ENCODE measurements at regions not wholly inside any gene's neighbourhood (a gene's known extent, or its start where the extent isn't known, plus 50 kb on each side); places are given as distances from the start of the nearest gene placed in this dataset.

- H3K9me3 ChIP-seq (ENCODE audit: low read length), result no peaks in the 10 kb centered on the region
- no peak overlapping the region for H3K27ac ChIP-seq (ENCODE audit: extremely low read length, insufficient read depth, low read length)
- ATAC-seq (no peak), DNase-seq (ENCODE audit: low spot score) (no peak), FAIRE-seq (no peak)
- TF ChIP-seq RERE (CRISPR knock-in tag; IDR thresholded peaks at IDR 0.05; ENCODE audit: low read depth) (no peak), ZNF101 (CRISPR knock-in tag; IDR thresholded peaks at IDR 0.05; ENCODE audit: borderline replicate concordance, low read depth) (no peak), ZNF784 (CRISPR knock-in tag; IDR thresholded peaks at IDR 0.05; ENCODE audit: borderline replicate concordance) (no peak), ZNF841 (CRISPR knock-in tag; IDR thresholded peaks at IDR 0.05; ENCODE audit: borderline replicate concordance) (no peak), TRIM24 (CRISPR knock-in tag; IDR thresholded peaks at IDR 0.05) (no peak), KLF15 (CRISPR knock-in tag; IDR thresholded peaks at IDR 0.05; ENCODE audit: borderline replicate concordance) (no peak), ZNF513 (CRISPR knock-in tag; conservative IDR thresholded peaks at IDR 0.05) (no peak), SPEN (CRISPR knock-in tag; IDR thresholded peaks at IDR 0.05; ENCODE audit: low read depth) (no peak), ZEB1 (IDR thresholded peaks at IDR 0.05; ENCODE audit: insufficient replicate concordance, low read depth) (no peak), KLF11 (CRISPR knock-in tag; IDR thresholded peaks at IDR 0.05) (no peak), ZNF891 (CRISPR knock-in tag; IDR thresholded peaks at IDR 0.05) (no peak), ZNF782 (CRISPR knock-in tag; IDR thresholded peaks at IDR 0.05; ENCODE audit: borderline replicate concordance) (no peak), DRAP1 (CRISPR knock-in tag; IDR thresholded peaks at IDR 0.05) (no peak), KDM5B (CRISPR knock-in tag; IDR thresholded peaks at IDR 0.05; ENCODE audit: borderline replicate concordance) (no peak), SALL2 (CRISPR knock-in tag; IDR thresholded peaks at IDR 0.05) (no peak), ZNF773 (CRISPR knock-in tag; IDR thresholded peaks at IDR 0.05; ENCODE audit: borderline replicate concordance) (no peak)
- H3K36me3 ChIP-seq (replicated peaks in 1 of 2; ENCODE audit: control insufficient read depth in 1 of 2, insufficient read depth in 2 of 2, low read length in 2 of 2), result no peaks in the 10 kb centered on the region
- BruUV-seq (replicated peaks), result no TSS peak
- peaks cover 2 to 6% of the 10 kb centered on the region in 2 experiments; a peak in 2 of 5 replicates for H3K27me3 ChIP-seq (ENCODE audit: control insufficient read depth in 1 of 2, insufficient read depth in 2 of 2, low read length in 2 of 2)
- in situ Hi-C loops (cut with HindIII; ENCODE audit: extremely low pct_ligation_motif_present, low pct_unique_long_range_greater_than_20kb) (no loop called here), intact Hi-C loops (cut with micrococcal nuclease; ENCODE audit: unreplicated experiment) (no loop called here)
- no peak overlapping the region for H2AFZ ChIP-seq (ENCODE audit: low read length)
- ChIA-PET POLR2A (no interaction called here), CTCF (ENCODE audit: low intra/inter-chr PET ratio, low total read pairs) (no interaction called here)
- no peaks in the 10 kb centered on the region for H3K4me1 ChIP-seq (ENCODE audit: insufficient read depth, low read length)
- no peak overlapping the region for H3K4me2 ChIP-seq (ENCODE audit: low read depth, low read length)
- no peak overlapping the region for H3K9ac ChIP-seq (ENCODE audit: insufficient read depth, low read depth, low read length)
- H4K20me1 ChIP-seq (ENCODE audit: insufficient read depth, low read length), result no peaks in the 10 kb centered on the region
- 44% methylated on average over 4 of the region's 4 CpGs for WGBS (ENCODE audit: low lambda C conversion rate)
- H3K79me2 ChIP-seq (ENCODE audit: insufficient read depth, low read length), result no peaks in the 10 kb centered on the region
- H3K4me3 ChIP-seq (replicated peaks in 1 of 3; ENCODE audit: insufficient read depth in 1 of 3, low read depth in 2 of 3, low read length in 3 of 3), result no peak overlapping the region
Observed at GRCh38 chr15:29880886-29881285, 58.6 kb upstream of the TJP1 start.
